Thoracic aorta (tissue), 2 donors: ENCODE measurements at regions not wholly inside any gene's neighbourhood (a gene's known extent, or its start where the extent isn't known, plus 50 kb on each side); places are given as distances from the start of the nearest gene placed in this dataset.

Source experiments
- ATAC-seq: fragments of 150-250 bp; one replicate; pipeline ENCODE4 v1.8.0; 2017; ENCODE audit warnings: low read depth; ENCODE audit not compliant: insufficient number of reproducible peaks, low FRiP score
- DNase-seq: peaks from one replicate; pipeline ENCODE4 v3.0.0-alpha.2; 2020; ENCODE audit warnings: low spot score
- H3K27ac ChIP-seq, 2 donors: fragments of 200-600 bp; sonication (generic); 1 replicate in 1 of 2; 2 replicates in 1 of 2; pipeline ENCODE4 v1.5.1; 2016; ENCODE audit warnings: mild to moderate bottlenecking in 2 of 2, moderate library complexity in 2 of 2
- H3K27me3 ChIP-seq: fragments of 200-600 bp; sonication (generic); replicated peaks from 2 replicates; pipeline ENCODE4 v1.6.0; 2016; ENCODE audit warnings: mild to moderate bottlenecking; ENCODE audit not compliant: insufficient read depth
- H3K36me3 ChIP-seq: fragments of 200-600 bp; sonication (generic); one replicate; pipeline ENCODE4 v1.5.1; 2016
- H3K4me1 ChIP-seq, 2 donors: fragments of 200-600 bp; sonication (generic); 1 replicate in 1 of 2; 2 replicates in 1 of 2; pipeline versions ENCODE4 v1.5.1 to v1.6.0; 2016; ENCODE audit warnings: low read depth in 2 of 2, mild to moderate bottlenecking in 1 of 2; ENCODE audit not compliant: control insufficient read depth in 1 of 2
- H3K4me3 ChIP-seq: fragments of 200-600 bp; sonication (generic); 2 replicates; pipeline ENCODE4 v1.5.1; 2016; ENCODE audit warnings: mild to moderate bottlenecking
- H3K9me3 ChIP-seq: fragments of 200-600 bp; sonication (generic); 2 replicates; pipeline ENCODE4 v1.5.1; 2016
- TF ChIP-seq, protein P1 (sequence below): fragments of 200-600 bp; sonication (generic); IDR thresholded peaks from one replicate; pipeline ENCODE4 v1.5.1; 2019; ENCODE audit warnings: antibody characterized with exemption

DNA sequence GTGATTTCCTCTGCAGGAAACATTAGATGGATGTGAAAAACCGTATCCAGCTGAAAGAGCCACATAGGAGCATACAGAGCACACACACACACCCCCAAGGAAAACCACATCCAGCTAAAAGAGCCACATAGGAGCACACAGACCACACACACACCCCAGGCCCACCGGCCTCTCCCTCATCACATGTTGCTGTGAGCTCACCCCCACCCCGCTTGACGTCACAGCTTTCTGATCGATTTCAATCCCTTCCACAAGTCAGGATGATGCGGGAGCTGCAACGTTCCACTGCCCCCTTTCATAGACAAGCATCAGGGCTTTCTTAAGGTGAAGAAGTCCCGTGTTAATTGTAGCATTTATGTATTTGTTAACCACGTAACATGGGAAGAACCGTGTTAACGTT is 72.4 kb upstream of the SOX1 start:
- Histone ChIP-seq H3K4me3 (no peak overlapping the region), H3K36me3 (no peaks in the 10 kb centered on the region), H3K27ac (no peak overlapping the region), H3K4me1 (no peaks in the 10 kb centered on the region), H3K27me3 (no peaks in the 10 kb centered on the region), H3K9me3 (peaks cover 4% of the 10 kb centered on the region)
- TF ChIP-seq, protein P1, sequence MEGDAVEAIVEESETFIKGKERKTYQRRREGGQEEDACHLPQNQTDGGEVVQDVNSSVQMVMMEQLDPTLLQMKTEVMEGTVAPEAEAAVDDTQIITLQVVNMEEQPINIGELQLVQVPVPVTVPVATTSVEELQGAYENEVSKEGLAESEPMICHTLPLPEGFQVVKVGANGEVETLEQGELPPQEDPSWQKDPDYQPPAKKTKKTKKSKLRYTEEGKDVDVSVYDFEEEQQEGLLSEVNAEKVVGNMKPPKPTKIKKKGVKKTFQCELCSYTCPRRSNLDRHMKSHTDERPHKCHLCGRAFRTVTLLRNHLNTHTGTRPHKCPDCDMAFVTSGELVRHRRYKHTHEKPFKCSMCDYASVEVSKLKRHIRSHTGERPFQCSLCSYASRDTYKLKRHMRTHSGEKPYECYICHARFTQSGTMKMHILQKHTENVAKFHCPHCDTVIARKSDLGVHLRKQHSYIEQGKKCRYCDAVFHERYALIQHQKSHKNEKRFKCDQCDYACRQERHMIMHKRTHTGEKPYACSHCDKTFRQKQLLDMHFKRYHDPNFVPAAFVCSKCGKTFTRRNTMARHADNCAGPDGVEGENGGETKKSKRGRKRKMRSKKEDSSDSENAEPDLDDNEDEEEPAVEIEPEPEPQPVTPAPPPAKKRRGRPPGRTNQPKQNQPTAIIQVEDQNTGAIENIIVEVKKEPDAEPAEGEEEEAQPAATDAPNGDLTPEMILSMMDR: no peak
- DNase-seq (no peak), ATAC-seq (no peak)

DNA sequence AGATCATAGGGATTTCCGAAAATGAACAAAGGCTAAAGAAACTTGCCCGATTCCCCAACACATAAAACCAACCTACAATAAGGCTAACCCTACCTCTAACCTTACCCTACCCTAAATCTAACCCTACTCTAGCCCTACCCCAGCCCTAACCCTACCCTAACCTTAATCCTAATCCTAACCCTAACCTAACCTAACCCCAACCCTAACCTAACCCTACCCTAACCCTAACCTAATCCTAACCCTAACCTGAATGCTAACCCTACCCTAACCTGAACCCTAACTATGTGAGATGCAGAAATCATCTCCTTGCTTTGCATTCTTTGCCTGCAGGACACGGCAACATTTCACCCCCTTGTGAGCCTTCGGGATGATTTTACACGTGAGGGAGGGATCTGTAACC is 67.6 kb upstream of the SOX1 start:
- DNase-seq (no peak), ATAC-seq (no peak)
- TF ChIP-seq, protein P1: no peak
- Histone ChIP-seq H3K4me3 (no peak overlapping the region), H3K36me3 (no peaks in the 10 kb centered on the region), H3K4me1 (no peaks in the 10 kb centered on the region), H3K9me3 (no peaks in the 10 kb centered on the region), H3K27me3 (no peaks in the 10 kb centered on the region), H3K27ac (no peak overlapping the region)

DNA sequence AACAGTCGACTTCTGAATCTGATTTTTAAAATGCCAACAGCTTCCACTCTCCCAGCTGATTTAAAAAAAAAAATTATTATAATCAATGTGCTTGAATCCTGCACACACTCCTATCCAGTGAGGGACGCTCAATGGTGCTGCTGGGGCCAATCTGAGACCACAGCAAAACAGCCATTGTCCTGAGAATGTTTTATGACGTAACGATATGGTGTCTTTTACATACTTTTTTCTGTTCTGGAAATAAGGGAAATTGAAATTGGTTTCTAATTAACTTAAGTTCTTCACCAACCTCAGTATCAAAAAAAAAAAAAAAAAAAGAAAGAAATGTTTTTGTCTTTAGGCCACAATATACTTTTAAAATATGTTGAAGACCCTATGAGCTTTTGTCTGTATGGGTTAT is 66.1 kb upstream of the SOX1 start:
- Histone ChIP-seq H3K4me3 (no peak overlapping the region), H3K4me1 (no peaks in the 10 kb centered on the region), H3K36me3 (no peaks in the 10 kb centered on the region), H3K27ac (no peak overlapping the region), H3K9me3 (no peaks in the 10 kb centered on the region), H3K27me3 (no peaks in the 10 kb centered on the region)
- ATAC-seq: no peak
- no peak for DNase-seq
- TF ChIP-seq, protein P1: no peak

DNA sequence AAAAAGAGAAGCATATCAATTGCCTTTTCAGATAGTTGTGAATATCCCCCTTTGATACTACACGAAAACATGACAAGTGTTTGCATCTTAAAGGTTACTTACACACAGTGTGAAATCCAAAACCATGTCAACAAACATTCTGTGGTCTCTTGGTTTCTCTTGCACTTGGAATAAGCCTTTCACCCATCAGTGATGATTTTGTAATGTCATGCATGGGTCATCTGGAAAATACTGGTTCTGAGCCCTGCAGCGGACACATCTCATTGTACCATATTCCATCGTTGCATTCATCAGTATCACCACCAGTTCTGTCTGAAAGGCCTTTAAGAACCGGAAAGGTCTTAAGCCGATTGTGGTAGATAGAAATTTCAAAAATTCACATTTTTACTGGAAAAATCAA is 65.4 kb upstream of the SOX1 start:
- ATAC-seq (no peak), DNase-seq (no peak)
- Histone ChIP-seq H3K9me3 (no peaks in the 10 kb centered on the region), H3K27ac (no peak overlapping the region), H3K27me3 (no peaks in the 10 kb centered on the region), H3K4me3 (no peak overlapping the region), H3K36me3 (no peaks in the 10 kb centered on the region), H3K4me1 (no peaks in the 10 kb centered on the region)
- TF ChIP-seq, protein P1: no peak

DNA sequence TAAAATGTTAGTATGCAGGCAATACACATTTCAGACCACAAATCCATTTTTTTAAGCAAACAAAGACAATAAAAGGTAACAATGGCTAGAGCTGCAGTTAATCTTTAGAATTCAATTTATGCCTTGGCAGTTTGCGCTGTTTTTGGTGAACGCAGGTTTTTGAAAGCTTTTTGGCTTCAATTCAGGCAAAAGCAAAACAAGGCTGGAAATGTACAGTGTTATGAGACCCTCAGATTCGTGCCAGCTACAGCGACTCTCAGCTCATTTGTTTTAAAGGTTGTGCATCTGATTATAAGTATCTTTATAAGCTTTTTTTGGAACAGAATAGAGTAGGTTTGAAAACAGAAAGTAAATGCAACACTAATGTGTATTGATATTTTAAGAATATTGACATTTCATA is 63.6 kb upstream of the SOX1 start:
- TF ChIP-seq, protein P1: no peak
- H3K36me3 ChIP-seq: no peaks in the 10 kb centered on the region
- no peaks in the 10 kb centered on the region for H3K4me1 ChIP-seq
- H3K4me3 ChIP-seq: no peak overlapping the region
- H3K27me3 ChIP-seq: no peaks in the 10 kb centered on the region
- no peak for ATAC-seq
- no peak for DNase-seq
- no peak overlapping the region for H3K27ac ChIP-seq
- H3K9me3 ChIP-seq: no peaks in the 10 kb centered on the region
